HG02610 (cell line): ENCODE measurements at regions not wholly inside any gene's neighbourhood (a gene's known extent, or its start where the extent isn't known, plus 50 kb on each side); places are given as distances from the start of the nearest gene placed in this dataset.
"Not testable (repeated sequence)": the region's sequence is repeated elsewhere in the genome, so short reads cannot be mapped to it uniquely, and the experiment has no call there.

Source experiments
- ATAC-seq: cut with Tn5 transposase; IDR thresholded peaks from one replicate; pipeline ENCODE4 v1.9.1; 2021; ENCODE audit warnings: mild to moderate bottlenecking, moderate library complexity; ENCODE audit not compliant: unreplicated experiment

- ATAC-seq = not testable (repeated sequence)
Measured at GRCh38 chrY:18325499-18326279, 220.8 kb upstream of the HSFY1 start.

DNA sequence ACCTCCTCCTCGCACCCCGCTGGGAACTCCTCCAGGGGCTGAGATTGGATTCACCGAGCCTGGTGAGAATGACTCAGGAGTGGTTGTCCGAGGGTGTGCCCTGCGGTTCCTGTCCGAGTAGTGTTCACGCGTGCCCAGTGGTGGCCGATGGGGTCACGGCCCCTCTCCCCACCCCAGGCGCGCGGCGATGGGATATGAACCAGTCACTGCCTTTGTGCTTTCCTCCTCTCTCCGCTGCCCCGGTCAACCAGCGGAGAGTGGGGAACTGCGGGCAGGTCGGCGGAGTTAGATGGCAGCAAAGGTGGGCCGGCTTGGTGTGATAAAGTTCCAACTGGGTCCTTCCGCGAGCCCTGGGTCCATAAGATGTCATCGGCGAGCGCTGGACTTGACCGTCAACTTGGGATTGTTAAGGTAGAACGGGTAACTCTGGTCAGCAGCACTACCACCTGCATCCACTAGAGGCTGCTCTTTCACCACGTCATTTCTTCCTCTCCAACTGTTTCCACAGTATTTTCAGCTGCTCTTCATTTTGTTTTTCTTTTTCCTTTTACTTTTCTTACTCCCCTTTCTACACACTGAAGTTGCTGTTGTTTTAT, 220.1 kb upstream of the HSFY1 start:
- ATAC-seq = peak; percentile 71

DNA sequence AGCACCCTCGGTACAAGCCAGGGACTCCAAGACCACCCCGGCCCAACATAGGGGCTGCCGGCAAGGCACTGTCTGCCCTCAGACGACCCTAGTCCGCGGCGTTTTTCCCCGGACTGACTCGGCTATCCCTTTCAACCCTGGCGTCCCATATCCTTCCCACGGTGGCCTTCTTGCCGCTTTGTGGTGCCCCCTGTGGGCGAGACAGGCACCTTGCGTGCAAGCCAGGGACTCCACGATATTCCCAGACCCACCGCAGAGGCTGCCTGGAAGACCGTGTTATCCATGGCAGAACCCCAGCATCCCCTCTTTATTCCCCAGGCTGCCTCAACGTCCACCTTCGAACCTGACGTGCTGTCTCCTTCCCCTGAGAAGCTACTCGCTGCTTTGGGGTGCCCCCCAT, 204.0 kb upstream of the HSFY1 start:
- ATAC-seq = not testable (repeated sequence)
